Smooth muscle cell (in vitro differentiated cells): ENCODE measurements at regions not wholly inside any gene's neighbourhood (a gene's known extent, or its start where the extent isn't known, plus 50 kb on each side); places are given as distances from the start of the nearest gene placed in this dataset.

Experiments
- DNase-seq: peaks from one replicate; lab custom pipeline; 2025; ENCODE audit not compliant: unreplicated experiment; lab: John Stamatoyannopoulos, UW
- H2AFZ ChIP-seq: fragments of 200-600 bp; sonication (generic); 2 replicates; pipeline ENCODE4 v1.6.0; 2016; ENCODE audit warnings: antibody characterized with exemption, low read depth, mild to moderate bottlenecking
- H3F3A ChIP-seq: fragments of 200-600 bp; sonication (generic); 2 replicates; pipeline ENCODE4 v1.6.0; 2017; ENCODE audit warnings: antibody characterized with exemption, low read depth
- H3K27ac ChIP-seq: fragments of 200-600 bp; sonication (generic); 2 replicates; pipeline ENCODE4 v1.5.1; 2016; ENCODE audit warnings: low read depth, mild to moderate bottlenecking
- H3K27me3 ChIP-seq: fragments of 200-600 bp; sonication (generic); 2 replicates; pipeline ENCODE4 v1.6.1; 2016; ENCODE audit warnings: low read depth, mild to moderate bottlenecking
- H3K36me3 ChIP-seq: fragments of 200-600 bp; sonication (generic); 2 replicates; pipeline ENCODE4 v1.5.1; 2016; ENCODE audit warnings: low read depth
- H3K4me1 ChIP-seq: fragments of 200-600 bp; sonication (generic); 2 replicates; pipeline ENCODE4 v1.5.1; 2016; ENCODE audit warnings: low read depth
- H3K4me2 ChIP-seq: fragments of 200-600 bp; sonication (generic); 2 replicates; pipeline ENCODE4 v1.6.0; 2016; ENCODE audit warnings: mild to moderate bottlenecking
- H3K4me3 ChIP-seq: fragments of 200-600 bp; sonication (generic); 2 replicates; pipeline ENCODE4 v1.5.1; 2016; ENCODE audit warnings: mild to moderate bottlenecking
- H3K79me2 ChIP-seq: fragments of 200-600 bp; sonication (generic); 2 replicates; pipeline ENCODE4 v1.6.0; 2016; ENCODE audit warnings: low read depth, mild to moderate bottlenecking
- H3K9ac ChIP-seq: fragments of 200-600 bp; sonication (generic); 2 replicates; pipeline ENCODE4 v1.6.0; 2016; ENCODE audit warnings: low read depth
- H3K9me3 ChIP-seq: fragments of 200-600 bp; sonication (generic); replicated peaks from 2 replicates; pipeline ENCODE4 v1.5.1; 2016; ENCODE audit warnings: low read depth
- H4K20me1 ChIP-seq: fragments of 200-600 bp; sonication (generic); 2 replicates; pipeline ENCODE4 v1.6.0; 2016; ENCODE audit warnings: low read depth
- WGBS: methylation state at CpG from one replicate; pipeline ENCODE4 v1.1.7; 2016; ENCODE audit warnings: low lambda C conversion rate; 5-methylcytosine and 5-hydroxymethylcytosine counted together
- TF ChIP-seq, protein P1 (sequence below): fragments of 200-600 bp; sonication (generic); IDR thresholded peaks from 2 replicates; pipeline ENCODE4 v1.5.1; 2017; ENCODE audit warnings: borderline replicate concordance, mild to moderate bottlenecking, antibody characterized with exemption; ENCODE audit not compliant: insufficient read depth, poor library complexity, severe bottlenecking

GRCh38 chr3:116950301-116951055 lies 240.9 kb downstream of the TUSC7 start:
- H3K9ac ChIP-seq: no peak overlapping the region
- H3K9me3 ChIP-seq: no peaks in the 10 kb centered on the region
- H3K36me3 ChIP-seq: no peaks in the 10 kb centered on the region
- H3K79me2 ChIP-seq: no peaks in the 10 kb centered on the region
- WGBS: 86% methylated on average over 7 of the region's 7 CpGs
- H2AFZ ChIP-seq: no peak overlapping the region
- H3K27ac ChIP-seq: no peak overlapping the region
- TF ChIP-seq, protein P1, sequence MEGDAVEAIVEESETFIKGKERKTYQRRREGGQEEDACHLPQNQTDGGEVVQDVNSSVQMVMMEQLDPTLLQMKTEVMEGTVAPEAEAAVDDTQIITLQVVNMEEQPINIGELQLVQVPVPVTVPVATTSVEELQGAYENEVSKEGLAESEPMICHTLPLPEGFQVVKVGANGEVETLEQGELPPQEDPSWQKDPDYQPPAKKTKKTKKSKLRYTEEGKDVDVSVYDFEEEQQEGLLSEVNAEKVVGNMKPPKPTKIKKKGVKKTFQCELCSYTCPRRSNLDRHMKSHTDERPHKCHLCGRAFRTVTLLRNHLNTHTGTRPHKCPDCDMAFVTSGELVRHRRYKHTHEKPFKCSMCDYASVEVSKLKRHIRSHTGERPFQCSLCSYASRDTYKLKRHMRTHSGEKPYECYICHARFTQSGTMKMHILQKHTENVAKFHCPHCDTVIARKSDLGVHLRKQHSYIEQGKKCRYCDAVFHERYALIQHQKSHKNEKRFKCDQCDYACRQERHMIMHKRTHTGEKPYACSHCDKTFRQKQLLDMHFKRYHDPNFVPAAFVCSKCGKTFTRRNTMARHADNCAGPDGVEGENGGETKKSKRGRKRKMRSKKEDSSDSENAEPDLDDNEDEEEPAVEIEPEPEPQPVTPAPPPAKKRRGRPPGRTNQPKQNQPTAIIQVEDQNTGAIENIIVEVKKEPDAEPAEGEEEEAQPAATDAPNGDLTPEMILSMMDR: no peak
- no peak overlapping the region for H3K4me2 ChIP-seq
- no peaks in the 10 kb centered on the region for H3F3A ChIP-seq
- no peaks in the 10 kb centered on the region for H4K20me1 ChIP-seq
- no peaks in the 10 kb centered on the region for H3K27me3 ChIP-seq
- H3K4me3 ChIP-seq: no peak overlapping the region
- peaks cover 19% of the 10 kb centered on the region for H3K4me1 ChIP-seq
- DNase-seq: no peak

GRCh38 chr3:116951610-116952009 lies 242.0 kb downstream of the TUSC7 start:
- Histone ChIP-seq H3K79me2 (no peaks in the 10 kb centered on the region), H3K36me3 (no peaks in the 10 kb centered on the region), H2AFZ (no peak overlapping the region), H3K27ac (no peak overlapping the region), H3F3A (no peaks in the 10 kb centered on the region), H3K4me1 (peaks cover 19% of the 10 kb centered on the region), H3K27me3 (no peaks in the 10 kb centered on the region), H3K4me2 (no peak overlapping the region), H4K20me1 (no peaks in the 10 kb centered on the region), H3K9me3 (no peaks in the 10 kb centered on the region), H3K9ac (no peak overlapping the region), H3K4me3 (no peak overlapping the region)
- TF ChIP-seq, protein P1: no peak
- WGBS: 72% methylated on average over 3 of the region's 3 CpGs
- DNase-seq: no peak

DNA sequence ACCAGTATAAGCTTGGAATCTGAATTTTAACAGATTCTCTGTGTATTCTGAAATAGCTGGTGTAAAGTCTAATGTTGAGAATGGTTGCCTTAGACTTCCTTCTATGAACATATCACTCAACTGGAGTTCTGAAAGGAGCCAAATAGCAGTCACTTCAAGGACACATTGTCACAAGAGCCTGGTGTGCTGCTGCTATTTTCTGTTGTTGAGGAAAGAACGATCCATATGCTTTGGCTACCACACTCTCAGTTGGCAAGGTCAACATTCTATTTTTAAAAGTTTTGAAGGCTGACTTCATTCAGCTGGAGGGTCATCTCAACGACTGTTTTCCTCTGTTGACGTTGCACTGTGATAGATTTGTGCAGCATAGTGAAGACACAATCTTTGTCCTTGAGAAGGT lies 248.7 kb downstream of the TUSC7 start:
- Histone ChIP-seq H3K9me3 (no peaks in the 10 kb centered on the region), H3F3A (no peaks in the 10 kb centered on the region), H4K20me1 (no peaks in the 10 kb centered on the region), H3K27ac (no peak overlapping the region), H3K36me3 (no peaks in the 10 kb centered on the region), H3K4me2 (no peak overlapping the region), H3K4me3 (no peak overlapping the region), H3K79me2 (no peaks in the 10 kb centered on the region), H3K9ac (no peak overlapping the region), H2AFZ (no peak overlapping the region), H3K27me3 (no peaks in the 10 kb centered on the region), H3K4me1 (no peaks in the 10 kb centered on the region)
- 91% methylated on average over 3 of the region's 3 CpGs for WGBS
- DNase-seq: no peak
- TF ChIP-seq, protein P1: no peak

- H3K4me1 ChIP-seq: no peaks in the 10 kb centered on the region
- H3K79me2 ChIP-seq: no peaks in the 10 kb centered on the region
- H3K4me3 ChIP-seq: no peak overlapping the region
- H3K27ac ChIP-seq: no peak overlapping the region
- no peaks in the 10 kb centered on the region for H3F3A ChIP-seq
- H3K9ac ChIP-seq: no peak overlapping the region
- no peaks in the 10 kb centered on the region for H3K9me3 ChIP-seq
- no peaks in the 10 kb centered on the region for H3K27me3 ChIP-seq
- no peaks in the 10 kb centered on the region for H3K36me3 ChIP-seq
- no peak overlapping the region for H3K4me2 ChIP-seq
- TF ChIP-seq, protein P1: no peak
- WGBS: 93% methylated on average over 4 of the region's 4 CpGs
- no peaks in the 10 kb centered on the region for H4K20me1 ChIP-seq
- no peak for DNase-seq
- no peak overlapping the region for H2AFZ ChIP-seq
These were observed 251.5 kb downstream of the TUSC7 start for GRCh38 chr3:116961106-116961505.
